Common myeloid progenitor, CD34-positive (primary cell): ENCODE measurements at regions not wholly inside any gene's neighbourhood (a gene's known extent, or its start where the extent isn't known, plus 50 kb on each side); places are given as distances from the start of the nearest gene placed in this dataset.
"Not testable (repeated sequence)": the region's sequence is repeated elsewhere in the genome, so short reads cannot be mapped to it uniquely, and the experiment has no call there.

ENCODE experiments used
- CTCF ChIA-PET: fragments of 350-600 bp; sonication (Branson Sonifier 250); formaldehyde crosslinking; loops from one replicate; lab custom pipeline; 2021; ENCODE audit warnings: antibody characterized with exemption; lab: Charles Lee
- POLR2A ChIA-PET: fragments of 350-600 bp; sonication (Branson Sonifier 250); formaldehyde crosslinking; loops from one replicate; lab custom pipeline; 2021; ENCODE audit warnings: antibody characterized with exemption; lab: Charles Lee
- DNase-seq, 3 donors: peaks; one replicate each; pipeline versions ENCODE4 v3.0.0 to v3.0.0-alpha.2; 2013
- H3K27ac ChIP-seq, 2 experiments: 1 replicate in 1 of 2; 2 replicates in 1 of 2; pipeline ENCODE4 v1.7.0; 2013; ENCODE audit warnings: inconsistent platforms in 2 of 2, low read length in 2 of 2, mild to moderate bottlenecking in 2 of 2, low read depth in 1 of 2, moderate library complexity in 1 of 2; ENCODE audit not compliant: severe bottlenecking in 2 of 2, insufficient read depth in 1 of 2, poor library complexity in 1 of 2
- H3K27me3 ChIP-seq, 5 experiments: replicated peaks in 2 of 5; 1 replicate in 3 of 5; 2 replicates in 2 of 5; pipeline versions ENCODE4 v1.6.1 to v1.7.0; 2013; ENCODE audit warnings: low read length in 4 of 5, mild to moderate bottlenecking in 2 of 5, moderate library complexity in 2 of 5, inconsistent platforms in 1 of 5; ENCODE audit not compliant: insufficient read depth in 5 of 5, control insufficient read depth in 4 of 5
- H3K36me3 ChIP-seq, 4 experiments: 1 replicate in 2 of 4; 2 replicates in 2 of 4; pipeline versions ENCODE4 v1.6.1 to v1.7.0; 2013; ENCODE audit warnings: low read length in 3 of 4, control low read depth in 1 of 4, mild to moderate bottlenecking in 1 of 4; ENCODE audit not compliant: control insufficient read depth in 4 of 4, insufficient read depth in 4 of 4
- H3K4me1 ChIP-seq, 4 experiments: 1 replicate in 3 of 4; 2 replicates in 1 of 4; pipeline versions ENCODE4 v1.6.1 to v1.7.1; 2013; ENCODE audit warnings: low read length in 3 of 4, mild to moderate bottlenecking in 3 of 4, control low read depth in 1 of 4, inconsistent platforms in 1 of 4, moderate library complexity in 1 of 4; ENCODE audit not compliant: control insufficient read depth in 4 of 4, insufficient read depth in 4 of 4; ENCODE audit errors: control extremely low read depth in 1 of 4
- H3K4me3 ChIP-seq, 7 experiments: 1 replicate in 4 of 7; 2 replicates in 3 of 7; pipeline versions ENCODE4 v1.5.1 to v1.7.0; 2013; ENCODE audit warnings: mild to moderate bottlenecking in 7 of 7, low read length in 6 of 7, moderate library complexity in 6 of 7, inconsistent platforms in 2 of 7, low read depth in 2 of 7, control low read depth in 1 of 7; ENCODE audit not compliant: insufficient read depth in 4 of 7, control insufficient read depth in 1 of 7; ENCODE audit errors: extremely low read depth in 1 of 7
- H3K9me3 ChIP-seq, 5 experiments: 1 replicate in 4 of 5; 2 replicates in 1 of 5; pipeline versions ENCODE4 v1.6.1 to v1.7.1; 2013; ENCODE audit warnings: low read length in 4 of 5, mild to moderate bottlenecking in 2 of 5, inconsistent platforms in 1 of 5, low read depth in 1 of 5, moderate library complexity in 1 of 5; ENCODE audit not compliant: control insufficient read depth in 4 of 5, insufficient read depth in 2 of 5; ENCODE audit errors: control extremely low read depth in 1 of 5
- WGBS: methylation state at CpG from one replicate; pipeline ENCODE4 v1.1.5; 2013; ENCODE audit not compliant: insufficient coverage; 5-methylcytosine and 5-hydroxymethylcytosine counted together

GRCh38 chr4:40681600-40681999 lies 51.9 kb upstream of the RBM47 start:
- no peaks in the 10 kb centered on the region for H3K9me3 ChIP-seq
- WGBS: 100% methylated on average over 2 of the region's 4 CpGs
- no peak overlapping the region for H3K4me3 ChIP-seq
- H3K36me3 ChIP-seq: no peaks in the 10 kb centered on the region
- H3K27me3 ChIP-seq: no peaks in the 10 kb centered on the region
- ChIA-PET POLR2A (no interaction called here), CTCF (interaction anchor here (0.6 to 1.6 kb wide), 3 partner anchors 8 to 451 kb away, joined by 3 to 5 read pairs (median 3); no protein-coding TSS in a partner anchor)
- DNase-seq: no peak
- peaks cover 0 to 17% (median 2%) of the 10 kb centered on the region in 4 experiments for H3K4me1 ChIP-seq
- no peak overlapping the region for H3K27ac ChIP-seq

- Histone ChIP-seq H3K36me3 (no peaks in the 10 kb centered on the region), H3K4me3 (no peak overlapping the region), H3K9me3 (no peaks in the 10 kb centered on the region), H3K27ac (no peak overlapping the region), H3K27me3 (no peaks in the 10 kb centered on the region), H3K4me1 (peaks cover 0 to 17% (median 2%) of the 10 kb centered on the region in 4 experiments)
- CTCF ChIA-PET: interaction anchor here (1.1 to 1.6 kb wide), 2 partner anchors 9 to 54 kb away, joined by 3 to 5 read pairs; no protein-coding TSS in a partner anchor
- peak in 2 of 3 donors; percentile 67 for DNase-seq
- 74% methylated on average over 10 of the region's 12 CpGs for WGBS
- POLR2A ChIA-PET: interaction anchor here (0.6 kb wide), 1 partner anchor 28 kb away, joined by 3 read pairs; no protein-coding TSS in a partner anchor
These were observed 52.8 kb upstream of the RBM47 start for GRCh38 chr4:40682290-40683101.

GRCh38 chr4:40683536-40684145 lies 54.0 kb upstream of the RBM47 start:
- POLR2A ChIA-PET, H3K27me3 ChIP-seq, CTCF ChIA-PET, H3K36me3 ChIP-seq, H3K27ac ChIP-seq, H3K4me3 ChIP-seq, H3K9me3 ChIP-seq: not testable (repeated sequence)
- 90% methylated on average over 3 of the region's 12 CpGs for WGBS
- peaks cover 0 to 17% (median 2%) of the 10 kb centered on the region in 4 experiments for H3K4me1 ChIP-seq
- peak; percentile 7 to 75 (median 73) for DNase-seq

- POLR2A ChIA-PET: no interaction called here
- peaks cover 0 to 17% (median 2%) of the 10 kb centered on the region in 4 experiments for H3K4me1 ChIP-seq
- no peaks in the 10 kb centered on the region for H3K27me3 ChIP-seq
- 100% methylated on average over 1 of the region's 3 CpGs for WGBS
- H3K4me3 ChIP-seq: no peak overlapping the region
- CTCF ChIA-PET: no interaction called here
- DNase-seq: no peak
- no peak overlapping the region for H3K27ac ChIP-seq
- no peaks in the 10 kb centered on the region for H3K9me3 ChIP-seq
- H3K36me3 ChIP-seq: no peaks in the 10 kb centered on the region
These were observed 54.7 kb upstream of the RBM47 start for GRCh38 chr4:40684404-40684803.

- no peak overlapping the region for H3K27ac ChIP-seq
- ChIA-PET POLR2A (no interaction called here), CTCF (no interaction called here)
- H3K4me1 ChIP-seq: peaks cover 0 to 17% (median 2%) of the 10 kb centered on the region in 4 experiments
- no peaks in the 10 kb centered on the region for H3K9me3 ChIP-seq
- H3K27me3 ChIP-seq: no peaks in the 10 kb centered on the region
- DNase-seq: no peak
- H3K36me3 ChIP-seq: no peaks in the 10 kb centered on the region
- 100% methylated on average over 2 of the region's 3 CpGs for WGBS
- H3K4me3 ChIP-seq: no peak overlapping the region
These were observed 55.6 kb upstream of the RBM47 start for GRCh38 chr4:40685300-40685699.

- ChIA-PET CTCF (no interaction called here), POLR2A (no interaction called here)
- H3K27ac ChIP-seq: no peak overlapping the region
- no peaks in the 10 kb centered on the region for H3K27me3 ChIP-seq
- 98% methylated on average over 7 of the region's 8 CpGs for WGBS
- DNase-seq: no peak
- no peak overlapping the region for H3K4me3 ChIP-seq
- H3K4me1 ChIP-seq: peaks cover 0 to 17% (median 2%) of the 10 kb centered on the region in 4 experiments
- H3K9me3 ChIP-seq: no peaks in the 10 kb centered on the region
- no peaks in the 10 kb centered on the region for H3K36me3 ChIP-seq
These were observed 56.6 kb upstream of the RBM47 start for GRCh38 chr4:40686081-40686913.
